IMR-90 (cell line): ENCODE measurements at regions not wholly inside any gene's neighbourhood (a gene's known extent, or its start where the extent isn't known, plus 50 kb on each side); places are given as distances from the start of the nearest gene placed in this dataset.
"Not testable (repeated sequence)": the region's sequence is repeated elsewhere in the genome, so short reads cannot be mapped to it uniquely, and the experiment has no call there.

Experiments
- ATAC-seq: fragments of 200-7000 bp; cut with Tn5 transposase; 2 replicates; pipeline ENCODE4 v1.9.1; 2020; ENCODE audit warnings: low read depth, mild to moderate bottlenecking, moderate library complexity
- BruUV-seq: library from RNA; stranded (reverse); fragments of 400-500 nt; replicated peaks from 2 replicates; lab custom pipeline; 2021; lab: Mats Ljungman, UMichigan
- CTCF ChIA-PET: fragments of 300-600 bp; formaldehyde crosslinking; extraction: SDS; loops from one replicate; lab custom pipeline; 2021; ENCODE audit warnings: antibody characterized with exemption; lab: Yijun Ruan, JAX
- POLR2A ChIA-PET: fragments of 300-600 bp; sonication (Branson Sonifier 250); formaldehyde crosslinking; loops from one replicate; lab custom pipeline; 2022; ENCODE audit warnings: antibody characterized with exemption; ENCODE audit not compliant: unreplicated experiment; lab: Charles Lee
- DNase-seq: peaks from one replicate; pipeline ENCODE4 v3.0.0; 2013
- H2AFZ ChIP-seq: replicated peaks from 2 replicates; pipeline ENCODE3; 2013; ENCODE audit warnings: low read length, mild to moderate bottlenecking; ENCODE audit not compliant: poor library complexity
- H2AK5ac ChIP-seq: 2 replicates; pipeline ENCODE4 v1.6.1; 2013; ENCODE audit warnings: low read depth, low read length, inconsistent platforms
- H2AK9ac ChIP-seq: replicated peaks from 2 replicates; pipeline ENCODE3; 2013; ENCODE audit warnings: mild to moderate bottlenecking, low read depth, low read length, moderate library complexity; ENCODE audit not compliant: poor library complexity
- H2BK120ac ChIP-seq: 2 replicates; pipeline ENCODE4 v1.6.1; 2013; ENCODE audit warnings: low read depth, low read length, inconsistent platforms
- H2BK15ac ChIP-seq: 3 replicates; pipeline ENCODE4 v1.6.1; 2013; ENCODE audit warnings: low read depth, low read length, inconsistent platforms
- H2BK20ac ChIP-seq: 2 replicates; pipeline ENCODE4 v1.6.1; 2013; ENCODE audit warnings: low read depth, mild to moderate bottlenecking, inconsistent platforms, low read length, moderate library complexity
- H2BK5ac ChIP-seq: 2 replicates; pipeline ENCODE4 v1.6.1; 2013; ENCODE audit warnings: mild to moderate bottlenecking, low read depth, low read length, inconsistent platforms; ENCODE audit not compliant: poor library complexity, severe bottlenecking
- H3K14ac ChIP-seq: replicated peaks from 2 replicates; pipeline ENCODE4 v1.6.1; 2013; ENCODE audit warnings: low read depth, low read length, inconsistent platforms
- H3K18ac ChIP-seq: 2 replicates; pipeline ENCODE4 v1.6.1; 2013; ENCODE audit warnings: low read depth, low read length, control low read depth
- H3K23ac ChIP-seq: 2 replicates; pipeline ENCODE4 v1.6.1; 2013; ENCODE audit warnings: low read depth, low read length, inconsistent platforms
- H3K27ac ChIP-seq: 2 replicates; pipeline ENCODE4 v1.5.1; 2013; ENCODE audit warnings: mild to moderate bottlenecking, control low read depth, low read length; ENCODE audit not compliant: insufficient read depth
- H3K27me3 ChIP-seq: 2 replicates; pipeline ENCODE4 v1.6.1; 2013; ENCODE audit warnings: low read length; ENCODE audit not compliant: control insufficient read depth, insufficient read depth
- H3K36me3 ChIP-seq: 2 replicates; pipeline ENCODE4 v1.6.1; 2013; ENCODE audit warnings: low read length, mixed read lengths; ENCODE audit not compliant: control insufficient read depth, insufficient read depth
- H3K4ac ChIP-seq: 2 replicates; pipeline ENCODE4 v1.6.1; 2013; ENCODE audit warnings: low read depth, low read length, inconsistent platforms
- H3K4me1 ChIP-seq: 2 replicates; pipeline ENCODE4 v1.6.1; 2013; ENCODE audit warnings: low read length, mixed read lengths; ENCODE audit not compliant: control insufficient read depth, insufficient read depth
- H3K4me2 ChIP-seq: 2 replicates; pipeline ENCODE4 v1.6.1; 2013; ENCODE audit warnings: low read depth, mild to moderate bottlenecking, control low read depth, low read length, moderate library complexity
- H3K4me3 ChIP-seq: 2 replicates; pipeline ENCODE4 v1.5.1; 2013; ENCODE audit warnings: low read depth, mild to moderate bottlenecking, control low read depth, low read length, moderate library complexity; ENCODE audit not compliant: insufficient read depth
- H3K56ac ChIP-seq: 2 replicates; pipeline ENCODE4 v1.6.1; 2013; ENCODE audit warnings: low read length, inconsistent platforms; ENCODE audit not compliant: insufficient read depth; ENCODE audit errors: extremely low read depth
- H3K79me1 ChIP-seq, 2 experiments: 2 replicates each; pipeline ENCODE4 v1.6.1; 2013; ENCODE audit warnings: low read length in 2 of 2, inconsistent platforms in 1 of 2, low read depth in 1 of 2
- H3K9ac ChIP-seq: 2 replicates; pipeline ENCODE4 v1.6.1; 2013; ENCODE audit warnings: low read depth, low read length, control low read depth
- H3K9me1 ChIP-seq: 2 replicates; pipeline ENCODE4 v1.6.1; 2013; ENCODE audit warnings: low read length, inconsistent platforms; ENCODE audit not compliant: insufficient read depth
- H3K9me3 ChIP-seq: 2 replicates; pipeline ENCODE4 v1.6.1; 2013; ENCODE audit warnings: low read length; ENCODE audit not compliant: control insufficient read depth, insufficient read depth
- H4K20me1 ChIP-seq: 2 replicates; pipeline ENCODE4 v1.6.1; 2013; ENCODE audit warnings: low read length, inconsistent platforms; ENCODE audit not compliant: insufficient read depth
- H4K5ac ChIP-seq: 2 replicates; pipeline ENCODE4 v1.6.1; 2013; ENCODE audit warnings: mild to moderate bottlenecking, low read depth, low read length, control low read depth
- H4K8ac ChIP-seq, 2 experiments: 2 replicates each; pipeline ENCODE4 v1.6.1; 2013; ENCODE audit warnings: low read depth in 2 of 2, low read length in 2 of 2, control low read depth in 1 of 2, inconsistent platforms in 1 of 2
- H4K91ac ChIP-seq: 2 replicates; pipeline ENCODE4 v1.6.1; 2013; ENCODE audit warnings: low read depth, low read length, inconsistent platforms; ENCODE audit not compliant: insufficient read depth
- CEBPB ChIP-seq: IDR thresholded peaks from 2 replicates; pipeline ENCODE4 v1.6.1; 2012; ENCODE audit warnings: low read depth, low read length, improper control_type of control experiment
- ELK1 ChIP-seq: fragments of 150-350 bp; IDR thresholded peaks from 2 replicates; pipeline ENCODE4 v1.6.1; 2016; ENCODE audit warnings: low read depth, mild to moderate bottlenecking, low read length, moderate library complexity, borderline replicate concordance
- FOS ChIP-seq: fragments of 150-350 bp; IDR thresholded peaks from 2 replicates; pipeline ENCODE4 v1.6.1; 2016; ENCODE audit warnings: low read depth, low read length
- WGBS, 2 experiments: methylation state at CpG; one replicate each; pipeline versions ENCODE4 v1.1.5 to v1.1.7; 2013; ENCODE audit warnings: missing lambda C conversion rate in 2 of 2; ENCODE audit not compliant: insufficient read length in 1 of 2; ENCODE audit errors: extremely low coverage in 2 of 2; 5-methylcytosine and 5-hydroxymethylcytosine counted together
- dilution Hi-C: fragments of 300-500 bp; cut with HindIII; formaldehyde crosslinking; loops from one replicate; pipeline ENCODE4 v1.14.3; 2018; ENCODE audit warnings: low sequenced_read_pairs; ENCODE audit not compliant: unreplicated experiment
- in situ Hi-C: fragments of 300-500 bp; cut with MboI; formaldehyde crosslinking; loops from 3 replicates; pipeline ENCODE4 v1.14.3; 2019; ENCODE audit warnings: low sequenced_read_pairs, inconsistent platforms, mixed read lengths
- intact Hi-C: fragments of 100-400 bp; cut with micrococcal nuclease; formaldehyde crosslinking; loops from 2 replicates; pipeline ENCODE4 v1.10.0; 2022

- TF ChIP-seq CEBPB (no peak), FOS (no peak), ELK1 (no peak)
- no peaks in the 10 kb centered on the region for H3K36me3 ChIP-seq
- H2BK20ac ChIP-seq = no peak overlapping the region
- dilution Hi-C loops = no loop called here
- H3K4me2 ChIP-seq = no peak overlapping the region
- H2BK120ac ChIP-seq = no peak overlapping the region
- H3K4me3 ChIP-seq = no peak overlapping the region
- peaks cover 10% of the 10 kb centered on the region for H3K27me3 ChIP-seq
- no peak overlapping the region for H3K56ac ChIP-seq
- H4K8ac ChIP-seq = no peak overlapping the region
- ChIA-PET POLR2A (no interaction called here), CTCF (no interaction called here)
- H2BK5ac ChIP-seq = no peak overlapping the region
- H4K5ac ChIP-seq = no peak overlapping the region
- DNase-seq (no peak), ATAC-seq (no peak)
- no TSS peak for BruUV-seq
- no peaks in the 10 kb centered on the region for H3K79me1 ChIP-seq
- H3K23ac ChIP-seq = no peak overlapping the region
- no peak overlapping the region for H3K9ac ChIP-seq
- H2AFZ ChIP-seq = no peak overlapping the region
- H3K9me1 ChIP-seq = no peaks in the 10 kb centered on the region
- no peak overlapping the region for H4K91ac ChIP-seq
- no peaks in the 10 kb centered on the region for H3K9me3 ChIP-seq
- H2AK9ac ChIP-seq = no peak overlapping the region
- H3K4me1 ChIP-seq = no peaks in the 10 kb centered on the region
- no peaks in the 10 kb centered on the region for H4K20me1 ChIP-seq
- 70% methylated on average over 8 of the region's 11 CpGs; no CpG with 5 or more reads in 1 of the 2 experiments for WGBS, 2 experiments
- no peak overlapping the region for H3K14ac ChIP-seq
- no peak overlapping the region for H3K27ac ChIP-seq
- intact Hi-C loops = no loop called here
- H2BK15ac ChIP-seq = no peak overlapping the region
- in situ Hi-C loops = no loop called here
- no peak overlapping the region for H3K18ac ChIP-seq
- H2AK5ac ChIP-seq = no peak overlapping the region
- no peak overlapping the region for H3K4ac ChIP-seq
Observed at GRCh38 chr4:3628868-3629175, 96.6 kb upstream of the LRPAP1 start.

- H4K8ac ChIP-seq, H4K20me1 ChIP-seq, H3K14ac ChIP-seq, POLR2A ChIA-PET, CTCF ChIA-PET, H4K91ac ChIP-seq, H3K4me2 ChIP-seq, H2AK9ac ChIP-seq, H3K4me3 ChIP-seq, DNase-seq, H2BK120ac ChIP-seq, H3K18ac ChIP-seq, H2BK20ac ChIP-seq, H3K9ac ChIP-seq, H3K56ac ChIP-seq, in situ Hi-C loops, H2AK5ac ChIP-seq, H3K4me1 ChIP-seq, H3K27ac ChIP-seq, ATAC-seq, dilution Hi-C loops, H3K23ac ChIP-seq, H3K79me1 ChIP-seq, H2BK15ac ChIP-seq, H2BK5ac ChIP-seq, H3K9me1 ChIP-seq, H3K9me3 ChIP-seq, intact Hi-C loops, H3K4ac ChIP-seq, H4K5ac ChIP-seq, BruUV-seq, H3K36me3 ChIP-seq, H2AFZ ChIP-seq: not testable (repeated sequence)
- WGBS, 2 experiments = 38% methylated on average over 4 of the region's 29 CpGs; no CpG with 5 or more reads in 1 of the 2 experiments
- peaks cover 11% of the 10 kb centered on the region for H3K27me3 ChIP-seq
Observed at GRCh38 chr4:3627967-3628867, 96.0 kb upstream of the LRPAP1 start.
